ENCODE measurements at regions not wholly inside any gene's neighbourhood (a gene's known extent, or its start where the extent isn't known, plus 50 kb on each side); places are given as distances from the start of the nearest gene placed in this dataset.

GRCh38 chr2:138176862-138177439 is 212.7 kb downstream of the HNMT start:
- Histone ChIP-seq H3K4me1 (ENCODE audit: control insufficient read depth, extremely low read depth, insufficient read depth, low read length) (no peaks in the 10 kb centered on the region), H3K4me2 (ENCODE audit: insufficient read depth, low read length) (no peak overlapping the region), H3K9ac (replicated peaks; ENCODE audit: extremely low read depth, insufficient read depth, low read length) (no peak overlapping the region), H3K27ac (ENCODE audit: insufficient read depth, low read depth, low read length) (no peak overlapping the region), H3K9me3 (replicated peaks; ENCODE audit: control insufficient read depth, insufficient read depth, low read length) (no peaks in the 10 kb centered on the region), H3K36me3 (ENCODE audit: control insufficient read depth in 2 of 2, extremely low read depth in 1 of 2, insufficient read depth in 2 of 2, low read length in 2 of 2) (no peaks in the 10 kb centered on the region), H2AFZ (ENCODE audit: low read depth, low read length) (no peak overlapping the region), H3K79me2 (ENCODE audit: control insufficient read depth, insufficient read depth, low read length) (no peaks in the 10 kb centered on the region), H3K4me3 (replicated peaks in 1 of 3; ENCODE audit: insufficient read depth in 1 of 3, low read depth in 1 of 3, low read length in 3 of 3) (no peak overlapping the region), H3K27me3 (ENCODE audit: control insufficient read depth in 2 of 2, insufficient read depth in 2 of 2, low read length in 2 of 2) (no peaks in the 10 kb centered on the region), H3K9me1 (replicated peaks; ENCODE audit: control insufficient read depth, extremely low read depth, insufficient read depth, low read length) (no peaks in the 10 kb centered on the region), H4K20me1 (replicated peaks; ENCODE audit: control insufficient read depth, extremely low read depth, insufficient read depth, low read length) (no peaks in the 10 kb centered on the region)
- no peak for TF ChIP-seq GATA2 (IDR thresholded peaks at IDR 0.05; ENCODE audit: insufficient read depth, insufficient read length, low read depth, low read length)
- no peak for TF ChIP-seq MYC (IDR thresholded peaks at IDR 0.05; ENCODE audit: low read depth, low read length)
- TF ChIP-seq, protein P1, sequence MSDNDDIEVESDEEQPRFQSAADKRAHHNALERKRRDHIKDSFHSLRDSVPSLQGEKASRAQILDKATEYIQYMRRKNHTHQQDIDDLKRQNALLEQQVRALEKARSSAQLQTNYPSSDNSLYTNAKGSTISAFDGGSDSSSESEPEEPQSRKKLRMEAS (IDR thresholded peaks at IDR 0.05; ENCODE audit: insufficient read depth, insufficient read length) = no peak
- no peak for TF ChIP-seq JUN (IDR thresholded peaks at IDR 0.05; ENCODE audit: borderline replicate concordance, insufficient read depth, insufficient read length, low read depth)
- TF ChIP-seq POLR2A (IDR thresholded peaks at IDR 0.05; ENCODE audit: low read depth, low read length) = no peak
- TF ChIP-seq EZH2 (IDR thresholded peaks at IDR 0.05; ENCODE audit: borderline replicate concordance, low read depth, low read length, severe bottlenecking) = no peak
- TF ChIP-seq, protein P2, sequence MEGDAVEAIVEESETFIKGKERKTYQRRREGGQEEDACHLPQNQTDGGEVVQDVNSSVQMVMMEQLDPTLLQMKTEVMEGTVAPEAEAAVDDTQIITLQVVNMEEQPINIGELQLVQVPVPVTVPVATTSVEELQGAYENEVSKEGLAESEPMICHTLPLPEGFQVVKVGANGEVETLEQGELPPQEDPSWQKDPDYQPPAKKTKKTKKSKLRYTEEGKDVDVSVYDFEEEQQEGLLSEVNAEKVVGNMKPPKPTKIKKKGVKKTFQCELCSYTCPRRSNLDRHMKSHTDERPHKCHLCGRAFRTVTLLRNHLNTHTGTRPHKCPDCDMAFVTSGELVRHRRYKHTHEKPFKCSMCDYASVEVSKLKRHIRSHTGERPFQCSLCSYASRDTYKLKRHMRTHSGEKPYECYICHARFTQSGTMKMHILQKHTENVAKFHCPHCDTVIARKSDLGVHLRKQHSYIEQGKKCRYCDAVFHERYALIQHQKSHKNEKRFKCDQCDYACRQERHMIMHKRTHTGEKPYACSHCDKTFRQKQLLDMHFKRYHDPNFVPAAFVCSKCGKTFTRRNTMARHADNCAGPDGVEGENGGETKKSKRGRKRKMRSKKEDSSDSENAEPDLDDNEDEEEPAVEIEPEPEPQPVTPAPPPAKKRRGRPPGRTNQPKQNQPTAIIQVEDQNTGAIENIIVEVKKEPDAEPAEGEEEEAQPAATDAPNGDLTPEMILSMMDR (IDR thresholded peaks at IDR 0.05; ENCODE audit: extremely low read depth in 1 of 2, insufficient read depth in 1 of 2, low read depth in 1 of 2, low read length in 2 of 2) = no peak
- TF ChIP-seq FOS (IDR thresholded peaks at IDR 0.05; ENCODE audit: borderline replicate concordance, insufficient read depth, low read length) = no peak
- TF ChIP-seq POLR2AphosphoS5 (IDR thresholded peaks at IDR 0.05; ENCODE audit: insufficient read depth, low read depth, low read length) = no peak
- intact Hi-C loops (cut with micrococcal nuclease) = no loop called here
- no peak for FAIRE-seq
- CTCF ChIA-PET = no interaction called here
- DNase-seq (ENCODE audit: low read depth, low spot score) = no peak
- POLR2A ChIA-PET = no interaction called here
- dilution Hi-C loops (cut with MboI; ENCODE audit: extremely low pct_ligation_motif_present, low sequenced_read_pairs) = no loop called here
- BruUV-seq (replicated peaks) = no TSS peak

Measured in endothelial cell of umbilical vein (primary cell).